SK-N-SH (cell line): ENCODE measurements at regions not wholly inside any gene's neighbourhood (a gene's known extent, or its start where the extent isn't known, plus 50 kb on each side); places are given as distances from the start of the nearest gene placed in this dataset.

Experiments used
- POLR2AphosphoS5 ChIP-seq: IDR thresholded peaks from 2 replicates; pipeline ENCODE4 v1.6.1; 2012; ENCODE audit warnings: low read depth, low read length
- RFX5 ChIP-seq: IDR thresholded peaks from 2 replicates; pipeline ENCODE4 v1.6.1; 2012; ENCODE audit warnings: mild to moderate bottlenecking, improper control_type of control experiment, low read length
- YY1 ChIP-seq: IDR thresholded peaks from 2 replicates; pipeline ENCODE4 v1.4.0; 2012; ENCODE audit warnings: low read depth, mild to moderate bottlenecking
- TF ChIP-seq, protein P1 (sequence below): fragments of 200-600 bp; sonication (generic); IDR thresholded peaks from 2 replicates; pipeline ENCODE4 v1.6.1; 2017; ENCODE audit warnings: antibody characterized with exemption, mild to moderate bottlenecking, moderate library complexity

GRCh38 chr13:104105418-104106355 lies 1039.5 kb upstream of the SLC10A2 start:
- TF ChIP-seq, protein P1, sequence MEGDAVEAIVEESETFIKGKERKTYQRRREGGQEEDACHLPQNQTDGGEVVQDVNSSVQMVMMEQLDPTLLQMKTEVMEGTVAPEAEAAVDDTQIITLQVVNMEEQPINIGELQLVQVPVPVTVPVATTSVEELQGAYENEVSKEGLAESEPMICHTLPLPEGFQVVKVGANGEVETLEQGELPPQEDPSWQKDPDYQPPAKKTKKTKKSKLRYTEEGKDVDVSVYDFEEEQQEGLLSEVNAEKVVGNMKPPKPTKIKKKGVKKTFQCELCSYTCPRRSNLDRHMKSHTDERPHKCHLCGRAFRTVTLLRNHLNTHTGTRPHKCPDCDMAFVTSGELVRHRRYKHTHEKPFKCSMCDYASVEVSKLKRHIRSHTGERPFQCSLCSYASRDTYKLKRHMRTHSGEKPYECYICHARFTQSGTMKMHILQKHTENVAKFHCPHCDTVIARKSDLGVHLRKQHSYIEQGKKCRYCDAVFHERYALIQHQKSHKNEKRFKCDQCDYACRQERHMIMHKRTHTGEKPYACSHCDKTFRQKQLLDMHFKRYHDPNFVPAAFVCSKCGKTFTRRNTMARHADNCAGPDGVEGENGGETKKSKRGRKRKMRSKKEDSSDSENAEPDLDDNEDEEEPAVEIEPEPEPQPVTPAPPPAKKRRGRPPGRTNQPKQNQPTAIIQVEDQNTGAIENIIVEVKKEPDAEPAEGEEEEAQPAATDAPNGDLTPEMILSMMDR, result no peak
- TF ChIP-seq YY1 (no peak), RFX5 (no peak), POLR2AphosphoS5 (no peak)
